ENCODE measurements at regions not wholly inside any gene's neighbourhood (a gene's known extent, or its start where the extent isn't known, plus 50 kb on each side); places are given as distances from the start of the nearest gene placed in this dataset.

GRCh38 chr4:38609614-38610013, 54.4 kb upstream of the KLF3 start:
- no peak for DNase-seq

- no peak for DNase-seq
Measured at GRCh38 chr4:38610521-38610920, 53.5 kb upstream of the KLF3 start.

DNA sequence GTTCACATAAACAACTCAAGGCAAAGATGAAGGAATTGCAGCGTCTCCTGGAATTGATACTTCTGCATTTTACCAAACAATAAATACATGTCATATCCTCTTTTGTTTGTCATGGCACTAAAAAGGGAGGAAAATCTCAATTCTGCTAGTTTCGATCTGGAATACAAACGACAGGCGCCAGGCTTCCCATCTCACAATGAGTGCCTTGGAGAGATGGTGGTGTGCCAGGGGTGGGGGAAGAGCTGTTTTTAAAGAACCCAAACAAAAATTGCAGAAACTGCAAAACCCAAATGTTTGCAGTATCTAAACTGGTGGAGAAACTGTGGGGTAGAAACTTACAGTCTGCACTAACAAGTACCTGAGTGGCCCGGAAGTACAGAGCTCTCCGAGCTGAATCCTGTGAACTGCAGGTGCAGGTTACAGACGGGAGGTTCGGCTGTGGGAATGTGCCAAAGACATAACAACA, 53.0 kb upstream of the KLF3 start:
- no peak for DNase-seq

- no peak for DNase-seq
Measured at GRCh38 chr4:38611676-38612075, 52.3 kb upstream of the KLF3 start.

- DNase-seq = no peak
Measured at GRCh38 chr4:38612646-38613414, 51.2 kb upstream of the KLF3 start.

Data from activated CD4-positive, alpha-beta T cell treated with anti-CD3 and anti-CD28 coated beads, Interleukin-2, amount 50 U/mL, for 16 hours (primary cell).